ENCODE measurements at regions not wholly inside any gene's neighbourhood (a gene's known extent, or its start where the extent isn't known, plus 50 kb on each side); places are given as distances from the start of the nearest gene placed in this dataset.

DNA sequence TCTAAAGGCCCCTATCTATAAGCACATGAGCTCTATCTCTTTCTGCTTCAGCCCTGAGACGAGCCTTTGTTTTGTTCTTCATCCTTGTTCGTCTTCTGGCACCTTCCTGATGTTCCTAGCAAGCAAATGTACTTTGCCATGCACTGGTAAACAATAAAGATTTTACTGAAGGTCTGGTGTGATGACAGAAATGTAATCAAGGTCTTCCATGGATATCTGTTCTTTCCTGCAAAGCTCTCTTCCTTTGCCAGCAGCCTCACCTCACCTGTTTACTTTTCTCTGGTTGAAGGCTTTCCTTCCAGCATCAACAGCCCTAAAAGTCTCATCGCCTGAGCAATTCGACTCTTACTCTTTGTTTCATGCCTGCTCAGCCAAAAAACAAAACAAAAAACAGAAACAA is 330.3 kb downstream of the PCNX1 start:
- TF ChIP-seq, protein P1, sequence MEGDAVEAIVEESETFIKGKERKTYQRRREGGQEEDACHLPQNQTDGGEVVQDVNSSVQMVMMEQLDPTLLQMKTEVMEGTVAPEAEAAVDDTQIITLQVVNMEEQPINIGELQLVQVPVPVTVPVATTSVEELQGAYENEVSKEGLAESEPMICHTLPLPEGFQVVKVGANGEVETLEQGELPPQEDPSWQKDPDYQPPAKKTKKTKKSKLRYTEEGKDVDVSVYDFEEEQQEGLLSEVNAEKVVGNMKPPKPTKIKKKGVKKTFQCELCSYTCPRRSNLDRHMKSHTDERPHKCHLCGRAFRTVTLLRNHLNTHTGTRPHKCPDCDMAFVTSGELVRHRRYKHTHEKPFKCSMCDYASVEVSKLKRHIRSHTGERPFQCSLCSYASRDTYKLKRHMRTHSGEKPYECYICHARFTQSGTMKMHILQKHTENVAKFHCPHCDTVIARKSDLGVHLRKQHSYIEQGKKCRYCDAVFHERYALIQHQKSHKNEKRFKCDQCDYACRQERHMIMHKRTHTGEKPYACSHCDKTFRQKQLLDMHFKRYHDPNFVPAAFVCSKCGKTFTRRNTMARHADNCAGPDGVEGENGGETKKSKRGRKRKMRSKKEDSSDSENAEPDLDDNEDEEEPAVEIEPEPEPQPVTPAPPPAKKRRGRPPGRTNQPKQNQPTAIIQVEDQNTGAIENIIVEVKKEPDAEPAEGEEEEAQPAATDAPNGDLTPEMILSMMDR (IDR thresholded peaks at IDR 0.05), result no peak
- no peak for TF ChIP-seq POLR2A (IDR thresholded peaks at IDR 0.05)
